HCT116 (cell line): ENCODE measurements at regions not wholly inside any gene's neighbourhood (a gene's known extent, or its start where the extent isn't known, plus 50 kb on each side); places are given as distances from the start of the nearest gene placed in this dataset.

ENCODE experiments used
- ATAC-seq: fragments of 200-7000 bp; cut with Tn5 transposase; 2 replicates; pipeline ENCODE4 v1.9.1; 2020; ENCODE audit warnings: mild to moderate bottlenecking, moderate library complexity
- BruUV-seq: library from RNA; stranded (reverse); fragments of 400-500 nt; replicated peaks from 2 replicates; lab custom pipeline; 2021; lab: Mats Ljungman, UMichigan
- CTCF ChIA-PET: fragments of 300-600 bp; sonication (Branson Sonifier 250); formaldehyde crosslinking; loops from one replicate; lab custom pipeline; 2021; ENCODE audit warnings: antibody characterized with exemption; lab: Charles Lee
- POLR2A ChIA-PET: fragments of 300-600, 350-600 bp; sonication (Branson Sonifier 250); formaldehyde crosslinking; loops from one replicate; lab custom pipeline; 2021; ENCODE audit warnings: antibody characterized with exemption; lab: Charles Lee
- RAD21 ChIA-PET, 2 experiments: fragments of 300-600 bp; sonication (Branson Sonifier 250); formaldehyde crosslinking; loops; one replicate each; lab custom pipeline; 2023; ENCODE audit warnings: low total read pairs in 2 of 2; ENCODE audit not compliant: uncharacterized antibody in 2 of 2, unreplicated experiment in 2 of 2, low non-redundant PET in 1 of 2; lab: Charles Lee
- DNase-seq: peaks from one replicate; pipeline ENCODE4 v3.0.0-alpha.2; 2010; ENCODE audit warnings: low read depth, low spot score
- H2AFZ ChIP-seq: fragments of 200-600 bp; shearing (Covaris generic), sonication (generic); 2 replicates; pipeline ENCODE4 v1.6.1; 2017; ENCODE audit warnings: low read depth, mixed run types, mixed read lengths, antibody characterized with exemption, low read length; ENCODE audit not compliant: poor library complexity, severe bottlenecking
- H3K27ac ChIP-seq: 2 replicates; pipeline ENCODE4 v1.5.1; 2012; ENCODE audit warnings: low read depth, low read length
- H3K27me3 ChIP-seq: fragments of 200-600 bp; sonication (generic); 2 replicates; pipeline ENCODE4 v1.6.1; 2016; ENCODE audit warnings: mixed run types, low read length, mixed read lengths; ENCODE audit not compliant: insufficient read depth
- H3K36me3 ChIP-seq, 2 experiments: fragments of 200-500 bp in 1 of 2; fragments of 200-600 bp in 1 of 2; sonication (Bioruptor generic) in 1 of 2; sonication (generic) in 1 of 2; 2 replicates each; pipeline versions ENCODE4 v1.5.1 to v1.6.1; 2014 to 2016; ENCODE audit warnings: low read length in 2 of 2, inconsistent platforms in 1 of 2, mixed read lengths in 1 of 2, mixed run types in 1 of 2; ENCODE audit not compliant: insufficient read depth in 2 of 2, control insufficient read depth in 1 of 2
- H3K4me1 ChIP-seq, 2 experiments: fragments of 200-600 bp in 1 of 2; sonication (generic) in 1 of 2; 2 replicates each; pipeline versions ENCODE4 v1.5.1 to v1.6.1; 2012 to 2017; ENCODE audit warnings: low read length in 2 of 2, inconsistent platforms in 1 of 2, mild to moderate bottlenecking in 1 of 2, mixed read lengths in 1 of 2, mixed run types in 1 of 2, moderate library complexity in 1 of 2; ENCODE audit not compliant: insufficient read depth in 2 of 2, control insufficient read depth in 1 of 2
- H3K4me2 ChIP-seq: fragments of 200-600 bp; sonication (generic); 2 replicates; pipeline ENCODE4 v1.6.1; 2017; ENCODE audit warnings: mixed run types, low read length, mixed read lengths
- H3K4me3 ChIP-seq, 2 experiments: fragments of 200-600 bp in 1 of 2; sonication (generic) in 1 of 2; replicated peaks in 1 of 2; 2 replicates each; pipeline ENCODE4 v1.5.1; 2011 to 2016; ENCODE audit warnings: low read length in 2 of 2, control low read depth in 1 of 2, low read depth in 1 of 2, mild to moderate bottlenecking in 1 of 2, mixed read lengths in 1 of 2, mixed run types in 1 of 2
- H3K79me2 ChIP-seq: fragments of 200-600 bp; sonication (generic); 2 replicates; pipeline ENCODE4 v1.6.1; 2017; ENCODE audit warnings: mild to moderate bottlenecking, mixed run types, low read length, moderate library complexity, mixed read lengths; ENCODE audit not compliant: insufficient read depth
- H3K9ac ChIP-seq: fragments of 200-600 bp; sonication (generic); 2 replicates; pipeline ENCODE4 v1.6.1; 2016; ENCODE audit warnings: low read length, mixed read lengths
- H3K9me2 ChIP-seq: fragments of 200-600 bp; sonication (generic), shearing (Covaris generic); 2 replicates; pipeline ENCODE4 v1.6.1; 2017; ENCODE audit warnings: mixed run types, mild to moderate bottlenecking, moderate library complexity; ENCODE audit not compliant: insufficient read depth
- H3K9me3 ChIP-seq, 2 experiments: fragments of 200-500 bp in 1 of 2; fragments of 200-600 bp in 1 of 2; sonication (Bioruptor generic) in 1 of 2; sonication (generic) in 1 of 2; 2 replicates each; pipeline ENCODE4 v1.6.1; 2014 to 2017; ENCODE audit warnings: low read length in 2 of 2, mixed read lengths in 2 of 2, inconsistent platforms in 1 of 2, low read depth in 1 of 2, mild to moderate bottlenecking in 1 of 2, mixed run types in 1 of 2, moderate library complexity in 1 of 2; ENCODE audit not compliant: control insufficient read depth in 1 of 2, insufficient read depth in 1 of 2
- H4K20me1 ChIP-seq: fragments of 200-600 bp; sonication (generic), shearing (Covaris generic); 2 replicates; pipeline ENCODE4 v1.6.1; 2017; ENCODE audit warnings: mixed run types, mild to moderate bottlenecking, moderate library complexity; ENCODE audit not compliant: insufficient read depth
- ATF3 ChIP-seq: IDR thresholded peaks from 2 replicates; pipeline ENCODE4 v1.6.1; 2012
- CBX3 ChIP-seq: IDR thresholded peaks from 2 replicates; pipeline ENCODE4 v1.6.1; 2012; ENCODE audit warnings: low read depth
- CTCF ChIP-seq, 3 experiments: fragments of 200-600 bp in 1 of 3; sonication (generic) in 1 of 3; IDR thresholded peaks in 2 of 3; conservative IDR thresholded peaks in 1 of 3; 2 replicates each; pipeline ENCODE4 v1.5.1; 2012 to 2017; ENCODE audit warnings: low read depth in 2 of 3, low read length in 2 of 3, antibody characterized with exemption in 1 of 3, borderline replicate concordance in 1 of 3, control low read depth in 1 of 3, mild to moderate bottlenecking in 1 of 3, mixed read lengths in 1 of 3, mixed run types in 1 of 3, moderate library complexity in 1 of 3; ENCODE audit not compliant: insufficient read depth in 1 of 3
- EGR1 ChIP-seq: IDR thresholded peaks from 2 replicates; pipeline ENCODE4 v1.6.1; 2012; ENCODE audit warnings: low read depth
- EZH2 ChIP-seq: fragments of 200-600 bp; sonication (generic); IDR thresholded peaks from 2 replicates; pipeline ENCODE4 v1.6.1; 2017; ENCODE audit warnings: antibody characterized with exemption, mixed run types
- EZH2phosphoT487 ChIP-seq: fragments of 200-600 bp; IDR thresholded peaks from 2 replicates; pipeline ENCODE4 v1.6.1; 2018; ENCODE audit warnings: antibody characterized with exemption, borderline replicate concordance
- FOSL1 ChIP-seq: IDR thresholded peaks from 2 replicates; pipeline ENCODE4 v1.6.1; 2012; ENCODE audit warnings: low read depth
- JUND ChIP-seq: IDR thresholded peaks from 2 replicates; pipeline ENCODE4 v1.6.1; 2012
- POLR2A ChIP-seq: IDR thresholded peaks from 2 replicates; pipeline ENCODE4 v1.7.0; 2011; ENCODE audit warnings: borderline replicate concordance; ENCODE audit not compliant: insufficient read depth, insufficient read length; ENCODE audit errors: extremely low read depth
- TCF7L2 ChIP-seq: IDR thresholded peaks from 2 replicates; pipeline ENCODE4 v1.7.0; 2011; ENCODE audit warnings: borderline replicate concordance, inconsistent platforms; ENCODE audit not compliant: insufficient read depth, insufficient read length; ENCODE audit errors: extremely low read depth
- YY1 ChIP-seq: IDR thresholded peaks from 2 replicates; pipeline ENCODE4 v1.6.1; 2011; ENCODE audit warnings: low read length, low read depth, moderate library complexity, mild to moderate bottlenecking; ENCODE audit not compliant: insufficient replicate concordance; ENCODE audit errors: extremely low read depth
- ZNF274 ChIP-seq: fragments of 200-500 bp; sonication (Bioruptor generic); IDR thresholded peaks from 2 replicates; pipeline ENCODE4 v1.6.1; 2014; ENCODE audit warnings: mild to moderate bottlenecking, low read depth, low read length, inconsistent platforms
- intact Hi-C: fragments of 100-400 bp; cut with micrococcal nuclease; formaldehyde crosslinking; loops from 2 replicates; pipeline ENCODE4 v1.10.0; 2022
- TF ChIP-seq, protein P1 (sequence below): IDR thresholded peaks from 2 replicates; pipeline ENCODE4 v1.6.1; 2012

- H4K20me1 ChIP-seq = no peaks in the 10 kb centered on the region
- H2AFZ ChIP-seq = no peak overlapping the region
- DNase-seq (no peak), ATAC-seq (no peak)
- no peaks in the 10 kb centered on the region for H3K4me1 ChIP-seq
- TF ChIP-seq FOSL1 = no peak
- TF ChIP-seq EGR1 = no peak
- no peak for TF ChIP-seq TCF7L2
- TF ChIP-seq, protein P1, sequence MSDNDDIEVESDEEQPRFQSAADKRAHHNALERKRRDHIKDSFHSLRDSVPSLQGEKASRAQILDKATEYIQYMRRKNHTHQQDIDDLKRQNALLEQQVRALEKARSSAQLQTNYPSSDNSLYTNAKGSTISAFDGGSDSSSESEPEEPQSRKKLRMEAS = no peak
- no peak for TF ChIP-seq POLR2A
- TF ChIP-seq JUND = no peak
- no peak for TF ChIP-seq EZH2
- no peak for TF ChIP-seq ZNF274
- no peak for TF ChIP-seq CTCF (IDR thresholded peaks at IDR 0.05 in 2 of 3, conservative IDR thresholded peaks at IDR 0.05 in 1 of 3; ENCODE audit: borderline replicate concordance in 1 of 3, insufficient read depth in 1 of 3, low read depth in 2 of 3, low read length in 2 of 3)
- TF ChIP-seq ATF3 = no peak
- TF ChIP-seq YY1 = no peak
- no peak for TF ChIP-seq EZH2phosphoT487
- TF ChIP-seq CBX3 = no peak
- no peaks in the 10 kb centered on the region for H3K27me3 ChIP-seq
- no peak overlapping the region for H3K4me2 ChIP-seq
- ChIA-PET RAD21 (no interaction called here), CTCF (no interaction called here), POLR2A (no interaction called here)
- H3K9ac ChIP-seq = no peak overlapping the region
- H3K36me3 ChIP-seq = no peaks in the 10 kb centered on the region
- no peaks in the 10 kb centered on the region for H3K9me2 ChIP-seq
- H3K9me3 ChIP-seq = peaks cover 7 to 17% of the 10 kb centered on the region in 2 experiments; a peak in 3 of 4 replicates
- no peak overlapping the region for H3K27ac ChIP-seq
- intact Hi-C loops = no loop called here
- BruUV-seq = no TSS peak
- H3K4me3 ChIP-seq = no peak overlapping the region
- H3K79me2 ChIP-seq = no peaks in the 10 kb centered on the region
Measured at GRCh38 chr13:57063007-57063406, 77.7 kb upstream of the PRR20A start.
